Right kidney (tissue), 1 donor: ENCODE measurements at regions not wholly inside any gene's neighbourhood (a gene's known extent, or its start where the extent isn't known, plus 50 kb on each side); places are given as distances from the start of the nearest gene placed in this dataset.
"Not testable (repeated sequence)": the region's sequence is repeated elsewhere in the genome, so short reads cannot be mapped to it uniquely, and the experiment has no call there.

Experiments
- DNase-seq: peaks from one replicate; pipeline ENCODE4 v3.0.0-alpha.2; 2016

- DNase-seq = no peak
Observed at GRCh38 chr2:199131876-199132275, 325.9 kb downstream of the SATB2 start.

- DNase-seq = no peak
Observed at GRCh38 chr2:199131136-199131655, 326.5 kb downstream of the SATB2 start.

GRCh38 chr2:199130501-199130900 is 327.2 kb downstream of the SATB2 start:
- DNase-seq = no peak

- no peak for DNase-seq
Observed at GRCh38 chr2:199128476-199129229, 329.1 kb downstream of the SATB2 start.

- no peak for DNase-seq
Observed at GRCh38 chr2:199119796-199120195, 337.9 kb downstream of the SATB2 start.

- peak; percentile 47 for DNase-seq
Observed at GRCh38 chr2:199118673-199119112, 339.0 kb downstream of the SATB2 start.

- DNase-seq = no peak
Observed at GRCh38 chr2:199115169-199115568, 342.6 kb downstream of the SATB2 start.

- DNase-seq = no peak
Observed at GRCh38 chr2:199113111-199113510, 344.6 kb downstream of the SATB2 start.

- no peak for DNase-seq
Observed at GRCh38 chr2:199111458-199111857, 346.3 kb downstream of the SATB2 start.

- no peak for DNase-seq
Observed at GRCh38 chr2:199108056-199108455, 349.7 kb downstream of the SATB2 start.

GRCh38 chr2:199105826-199106225 is 351.9 kb downstream of the SATB2 start:
- no peak for DNase-seq

- no peak for DNase-seq
Observed at GRCh38 chr2:199101487-199101886, 356.3 kb downstream of the SATB2 start.

- DNase-seq = no peak
Observed at GRCh38 chr2:199100326-199101110, 357.2 kb downstream of the SATB2 start.

- DNase-seq = no peak
Observed at GRCh38 chr2:199092419-199092818, 365.3 kb downstream of the SATB2 start.

GRCh38 chr2:199085261-199085660 is 372.5 kb downstream of the SATB2 start:
- DNase-seq = no peak

- DNase-seq = no peak
Observed at GRCh38 chr2:199070322-199070949, 387.3 kb downstream of the SATB2 start.

- no peak for DNase-seq
Observed at GRCh38 chr2:199064201-199064600, 393.5 kb downstream of the SATB2 start.

GRCh38 chr2:199057936-199058335 is 399.8 kb downstream of the SATB2 start:
- DNase-seq = no peak

- no peak for DNase-seq
Observed at GRCh38 chr2:199055336-199055735, 402.4 kb downstream of the SATB2 start.

- DNase-seq = no peak
Observed at GRCh38 chr2:199042660-199043379, 414.9 kb downstream of the SATB2 start.

- no peak for DNase-seq
Observed at GRCh38 chr2:199040522-199040921, 417.2 kb downstream of the SATB2 start.

- DNase-seq = not testable (repeated sequence)
Observed at GRCh38 chr2:199033761-199034160, 424.0 kb downstream of the SATB2 start.
